Lower leg skin (tissue), 3 donors: ENCODE measurements at regions not wholly inside any gene's neighbourhood (a gene's known extent, or its start where the extent isn't known, plus 50 kb on each side); places are given as distances from the start of the nearest gene placed in this dataset.

Experiments
- POLR2A ChIP-seq, 2 donors: fragments of 450-650 bp; IDR thresholded peaks; one replicate each; pipeline ENCODE4 v1.6.1; 2016 to 2017; ENCODE audit warnings: antibody characterized with exemption in 2 of 2, mild to moderate bottlenecking in 1 of 2, moderate library complexity in 1 of 2
- TF ChIP-seq, protein P1 (sequence below), 3 donors: fragments of 450-650 bp; IDR thresholded peaks; one replicate each; pipeline ENCODE4 v1.5.1; 2016; ENCODE audit warnings: antibody characterized with exemption in 3 of 3, mild to moderate bottlenecking in 3 of 3, moderate library complexity in 2 of 3

DNA sequence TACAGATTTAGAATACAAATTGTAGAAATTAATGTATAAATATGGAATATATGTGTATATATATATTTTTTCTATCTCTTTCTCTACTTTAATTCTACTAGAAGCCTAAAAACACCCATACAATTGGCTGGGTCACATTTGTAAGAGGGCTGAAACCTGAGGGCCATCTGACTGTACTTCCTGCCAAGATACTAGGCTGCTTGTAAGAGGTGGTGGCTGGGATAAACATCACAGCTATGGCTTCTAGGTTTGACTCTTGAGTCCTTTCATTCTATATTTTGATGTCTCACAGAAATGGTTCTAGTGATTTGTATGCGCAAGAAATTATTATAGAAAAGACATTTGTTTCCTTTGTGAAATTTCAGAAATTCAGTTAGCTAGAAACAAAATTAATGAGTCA lies 1155.2 kb upstream of the B3GALT2 start:
- TF ChIP-seq, protein P1, sequence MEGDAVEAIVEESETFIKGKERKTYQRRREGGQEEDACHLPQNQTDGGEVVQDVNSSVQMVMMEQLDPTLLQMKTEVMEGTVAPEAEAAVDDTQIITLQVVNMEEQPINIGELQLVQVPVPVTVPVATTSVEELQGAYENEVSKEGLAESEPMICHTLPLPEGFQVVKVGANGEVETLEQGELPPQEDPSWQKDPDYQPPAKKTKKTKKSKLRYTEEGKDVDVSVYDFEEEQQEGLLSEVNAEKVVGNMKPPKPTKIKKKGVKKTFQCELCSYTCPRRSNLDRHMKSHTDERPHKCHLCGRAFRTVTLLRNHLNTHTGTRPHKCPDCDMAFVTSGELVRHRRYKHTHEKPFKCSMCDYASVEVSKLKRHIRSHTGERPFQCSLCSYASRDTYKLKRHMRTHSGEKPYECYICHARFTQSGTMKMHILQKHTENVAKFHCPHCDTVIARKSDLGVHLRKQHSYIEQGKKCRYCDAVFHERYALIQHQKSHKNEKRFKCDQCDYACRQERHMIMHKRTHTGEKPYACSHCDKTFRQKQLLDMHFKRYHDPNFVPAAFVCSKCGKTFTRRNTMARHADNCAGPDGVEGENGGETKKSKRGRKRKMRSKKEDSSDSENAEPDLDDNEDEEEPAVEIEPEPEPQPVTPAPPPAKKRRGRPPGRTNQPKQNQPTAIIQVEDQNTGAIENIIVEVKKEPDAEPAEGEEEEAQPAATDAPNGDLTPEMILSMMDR (IDR thresholded peaks at IDR 0.05) = no peak
- no peak for TF ChIP-seq POLR2A (IDR thresholded peaks at IDR 0.05)
